B cell (primary cell): ENCODE measurements at regions not wholly inside any gene's neighbourhood (a gene's known extent, or its start where the extent isn't known, plus 50 kb on each side); places are given as distances from the start of the nearest gene placed in this dataset.

Source experiments
- EZH2 ChIP-seq: IDR thresholded peaks from 2 replicates; pipeline ENCODE4 v1.6.1; 2012; ENCODE audit warnings: borderline replicate concordance, low read depth, mild to moderate bottlenecking, moderate library complexity, low read length; ENCODE audit not compliant: insufficient read depth, poor library complexity, severe bottlenecking
- TF ChIP-seq, protein P1 (sequence below): fragments of 200-600 bp; IDR thresholded peaks from one replicate; pipeline ENCODE4 v1.8.0; 2022; ENCODE audit warnings: antibody characterized with exemption, mild to moderate bottlenecking

GRCh38 chr2:8394569-8395359 is 287.1 kb upstream of the ID2 start:
- TF ChIP-seq, protein P1, sequence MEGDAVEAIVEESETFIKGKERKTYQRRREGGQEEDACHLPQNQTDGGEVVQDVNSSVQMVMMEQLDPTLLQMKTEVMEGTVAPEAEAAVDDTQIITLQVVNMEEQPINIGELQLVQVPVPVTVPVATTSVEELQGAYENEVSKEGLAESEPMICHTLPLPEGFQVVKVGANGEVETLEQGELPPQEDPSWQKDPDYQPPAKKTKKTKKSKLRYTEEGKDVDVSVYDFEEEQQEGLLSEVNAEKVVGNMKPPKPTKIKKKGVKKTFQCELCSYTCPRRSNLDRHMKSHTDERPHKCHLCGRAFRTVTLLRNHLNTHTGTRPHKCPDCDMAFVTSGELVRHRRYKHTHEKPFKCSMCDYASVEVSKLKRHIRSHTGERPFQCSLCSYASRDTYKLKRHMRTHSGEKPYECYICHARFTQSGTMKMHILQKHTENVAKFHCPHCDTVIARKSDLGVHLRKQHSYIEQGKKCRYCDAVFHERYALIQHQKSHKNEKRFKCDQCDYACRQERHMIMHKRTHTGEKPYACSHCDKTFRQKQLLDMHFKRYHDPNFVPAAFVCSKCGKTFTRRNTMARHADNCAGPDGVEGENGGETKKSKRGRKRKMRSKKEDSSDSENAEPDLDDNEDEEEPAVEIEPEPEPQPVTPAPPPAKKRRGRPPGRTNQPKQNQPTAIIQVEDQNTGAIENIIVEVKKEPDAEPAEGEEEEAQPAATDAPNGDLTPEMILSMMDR: no peak
- TF ChIP-seq EZH2: no peak
